ENCODE measurements at regions not wholly inside any gene's neighbourhood (a gene's known extent, or its start where the extent isn't known, plus 50 kb on each side); places are given as distances from the start of the nearest gene placed in this dataset.

DNA sequence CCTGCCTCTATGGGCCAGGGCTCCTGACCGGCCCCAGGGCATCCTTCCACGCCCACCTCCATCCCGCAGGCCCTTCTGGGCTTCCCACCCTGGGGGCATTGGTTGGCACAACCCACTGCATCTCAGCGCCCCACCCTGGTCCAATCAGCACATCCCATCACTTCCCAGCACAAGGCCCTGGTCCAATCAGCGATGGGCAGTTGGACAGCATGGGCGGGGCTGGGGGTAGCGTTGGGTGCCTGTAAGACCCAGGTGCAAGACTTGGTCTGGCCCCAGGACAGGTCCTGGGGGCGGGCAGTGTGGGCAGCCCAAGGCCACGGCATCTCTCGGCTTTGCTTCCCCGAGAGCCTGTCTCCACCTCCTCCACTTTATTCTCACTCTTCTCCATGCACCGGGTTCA lies 298.5 kb downstream of the BMP7 start:
- TF ChIP-seq CTCF (conservative IDR thresholded peaks at IDR 0.05), result no peak
- H3K27ac ChIP-seq (ENCODE audit: low read depth, low read length), result no peak overlapping the region
- Mint-ChIP-seq H3K36me3 (ENCODE audit: low read depth) (no peaks in the 10 kb centered on the region), H3K27ac (no peak overlapping the region), H3K4me1 (peaks cover 5% of the 10 kb centered on the region), H3K27me3 (ENCODE audit: insufficient read depth) (peaks cover 82% of the 10 kb centered on the region), H3K9me3 (peaks cover 16% of the 10 kb centered on the region), H3K4me3 (no peak overlapping the region)
- no peak overlapping the region for H3K9ac ChIP-seq (ENCODE audit: extremely low read depth, low read length, poor library complexity, severe bottlenecking)
- no peaks in the 10 kb centered on the region for H3K36me3 ChIP-seq (ENCODE audit: control insufficient read depth, insufficient read depth, low read length)
- DNase-seq, result no peak
- H3K9me3 ChIP-seq (ENCODE audit: control insufficient read depth, low read length), result peaks cover 15% of the 10 kb centered on the region
- 87 to 88% methylated on average over 5 to 12 of the region's 12 CpGs for WGBS, 2 experiments (ENCODE audit: insufficient coverage in 1 of 2, insufficient read length in 1 of 2)
- H3K27me3 ChIP-seq (ENCODE audit: control insufficient read depth, insufficient read depth, low read length, poor library complexity, severe bottlenecking), result peaks cover 92% of the 10 kb centered on the region
- H3K4me3 ChIP-seq (ENCODE audit: low read length), result no peak overlapping the region
- no peaks in the 10 kb centered on the region for H3K4me1 ChIP-seq (ENCODE audit: control insufficient read depth, insufficient read depth, low read length)

DNA sequence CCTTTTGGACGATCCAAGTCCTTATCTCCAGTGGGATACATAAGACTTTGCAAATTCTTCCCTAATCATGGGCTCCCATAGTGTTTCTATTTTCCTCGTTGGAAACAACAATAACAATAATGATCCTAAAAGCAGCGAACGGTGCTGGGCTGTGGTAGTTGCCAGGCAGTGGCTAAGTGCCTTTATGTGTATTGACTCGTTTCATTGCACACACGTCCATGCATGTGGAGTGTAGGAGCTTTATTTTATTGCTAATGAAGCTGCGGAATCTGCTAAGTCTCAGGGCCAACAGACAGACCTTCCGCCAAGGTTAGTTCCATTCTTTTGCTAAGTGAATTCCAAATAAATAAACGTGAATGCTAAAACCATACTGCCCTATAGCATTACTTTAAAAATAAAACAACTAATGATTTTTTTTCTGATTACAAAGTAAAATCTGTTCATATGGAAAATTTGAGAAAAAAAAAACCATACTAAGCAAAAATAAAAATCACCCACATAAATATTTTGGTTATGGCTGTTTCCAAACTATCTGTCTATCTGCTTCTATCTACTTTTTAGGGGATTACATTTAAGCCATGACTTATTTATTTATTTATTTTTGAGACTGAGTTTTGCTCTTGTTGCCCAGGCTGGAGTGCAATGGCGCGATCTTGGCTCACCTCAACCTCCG lies 297.9 kb downstream of the BMP7 start:
- 75 to 85% methylated on average over 5 to 11 of the region's 12 CpGs for WGBS, 2 experiments (ENCODE audit: insufficient coverage in 1 of 2, insufficient read length in 1 of 2)
- H3K27ac Mint-ChIP-seq, result no peak overlapping the region

DNA sequence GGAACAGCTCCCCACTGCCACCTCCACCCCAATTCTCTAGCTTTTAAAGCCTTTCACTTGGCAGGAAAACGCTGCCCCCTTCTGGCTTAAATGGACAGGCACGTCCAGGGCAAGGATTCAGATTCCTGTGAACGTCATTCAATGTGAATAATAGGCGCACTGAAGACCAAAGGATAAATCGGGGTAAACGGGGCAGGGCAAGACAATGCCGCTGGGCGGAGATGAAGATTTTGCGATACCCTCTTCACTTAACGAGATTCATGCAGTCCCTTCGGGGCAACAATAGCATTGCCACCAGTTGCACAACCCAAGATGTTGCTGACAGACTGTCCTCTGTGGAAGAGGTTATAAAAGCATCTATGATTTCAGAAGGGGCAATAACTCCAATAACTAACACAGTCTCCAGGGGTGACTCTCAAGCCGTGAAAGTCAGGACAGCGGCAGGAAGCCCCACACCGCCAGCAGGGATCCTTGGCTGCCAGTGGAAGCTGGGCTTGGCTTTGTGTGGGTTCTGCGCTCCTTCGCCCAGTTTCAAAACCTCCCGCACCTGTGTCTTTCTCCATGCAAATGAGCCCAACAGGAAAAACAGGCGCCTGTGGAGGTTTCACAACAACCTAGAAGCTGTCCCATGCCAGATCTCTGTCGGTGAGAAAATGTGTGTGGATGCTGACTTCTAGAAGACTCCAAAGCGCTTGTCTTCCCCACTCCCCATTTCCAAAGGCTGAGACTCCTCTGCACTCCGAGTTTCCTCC lies 291.8 kb downstream of the BMP7 start:
- H3K27ac ChIP-seq (ENCODE audit: low read depth, low read length), result no peak overlapping the region
- Mint-ChIP-seq H3K27ac (no peak overlapping the region), H3K4me3 (no peak overlapping the region), H3K36me3 (ENCODE audit: low read depth) (no peaks in the 10 kb centered on the region), H3K9me3 (peaks cover 2% of the 10 kb centered on the region), H3K27me3 (ENCODE audit: insufficient read depth) (peaks cover 83% of the 10 kb centered on the region), H3K4me1 (peaks cover 15% of the 10 kb centered on the region)
- H3K4me1 ChIP-seq (ENCODE audit: control insufficient read depth, insufficient read depth, low read length), result no peaks in the 10 kb centered on the region
- peak; percentile 92 for DNase-seq
- no peak overlapping the region for H3K9ac ChIP-seq (ENCODE audit: extremely low read depth, low read length, poor library complexity, severe bottlenecking)
- H3K36me3 ChIP-seq (ENCODE audit: control insufficient read depth, insufficient read depth, low read length), result no peaks in the 10 kb centered on the region
- WGBS, 2 experiments (ENCODE audit: insufficient coverage in 1 of 2, insufficient read length in 1 of 2), result 0 to 27% methylated on average over 5 to 20 of the region's 21 CpGs
- H3K27me3 ChIP-seq (ENCODE audit: control insufficient read depth, insufficient read depth, low read length, poor library complexity, severe bottlenecking), result peaks cover 69% of the 10 kb centered on the region
- H3K9me3 ChIP-seq (ENCODE audit: control insufficient read depth, low read length), result no peaks in the 10 kb centered on the region
- TF ChIP-seq CTCF (conservative IDR thresholded peaks at IDR 0.05), result peak; percentile 92
- no peak overlapping the region for H3K4me3 ChIP-seq (ENCODE audit: low read length)

More for the DNA sequence above, 297.9 kb downstream of the BMP7 start:
- Mint-ChIP-seq H3K4me3 (no peak overlapping the region), H3K4me1 (peaks cover 10% of the 10 kb centered on the region), H3K36me3 (ENCODE audit: low read depth) (no peaks in the 10 kb centered on the region), H3K27me3 (ENCODE audit: insufficient read depth) (peaks cover 82% of the 10 kb centered on the region), H3K9me3 (peaks cover 16% of the 10 kb centered on the region)
- Histone ChIP-seq H3K27ac (ENCODE audit: low read depth, low read length) (no peak overlapping the region), H3K4me1 (ENCODE audit: control insufficient read depth, insufficient read depth, low read length) (no peaks in the 10 kb centered on the region), H3K27me3 (ENCODE audit: control insufficient read depth, insufficient read depth, low read length, poor library complexity, severe bottlenecking) (peaks cover 92% of the 10 kb centered on the region), H3K36me3 (ENCODE audit: control insufficient read depth, insufficient read depth, low read length) (no peaks in the 10 kb centered on the region), H3K9ac (ENCODE audit: extremely low read depth, low read length, poor library complexity, severe bottlenecking) (no peak overlapping the region), H3K9me3 (ENCODE audit: control insufficient read depth, low read length) (peaks cover 15% of the 10 kb centered on the region), H3K4me3 (ENCODE audit: low read length) (no peak overlapping the region)
- TF ChIP-seq CTCF (conservative IDR thresholded peaks at IDR 0.05), result no peak
- DNase-seq, result no peak

Measured in endodermal cell (in vitro differentiated cells).